ENCODE measurements at regions not wholly inside any gene's neighbourhood (a gene's known extent, or its start where the extent isn't known, plus 50 kb on each side); places are given as distances from the start of the nearest gene placed in this dataset.

- DNase-seq (ENCODE audit: insufficient read length, low spot score) (no peak), FAIRE-seq (peak; percentile 21)
- TF ChIP-seq CTCF (IDR thresholded peaks at IDR 0.05; ENCODE audit: insufficient read depth, missing control alignments) = no peak
Observed at GRCh38 chr13:65011378-65011777, 2218.8 kb downstream of the PCDH9 start.

GRCh38 chr13:64997438-64997837 lies 2232.7 kb downstream of the PCDH9 start:
- no peak for FAIRE-seq
- TF ChIP-seq CTCF (IDR thresholded peaks at IDR 0.05; ENCODE audit: insufficient read depth, missing control alignments) = no peak
- no peak for DNase-seq (ENCODE audit: insufficient read length, low spot score)

GRCh38 chr13:64993514-64994164 lies 2236.5 kb downstream of the PCDH9 start:
- no peak for FAIRE-seq
- TF ChIP-seq CTCF (IDR thresholded peaks at IDR 0.05; ENCODE audit: insufficient read depth, missing control alignments) = no peak
- no peak for DNase-seq (ENCODE audit: insufficient read length, low spot score)

- no peak for FAIRE-seq
- no peak for TF ChIP-seq CTCF (IDR thresholded peaks at IDR 0.05; ENCODE audit: insufficient read depth, missing control alignments)
- no peak for DNase-seq (ENCODE audit: insufficient read length, low spot score)
Observed at GRCh38 chr13:64992314-64992713, 2237.8 kb downstream of the PCDH9 start.

- FAIRE-seq (no peak), DNase-seq (ENCODE audit: insufficient read length, low spot score) (no peak)
- no peak for TF ChIP-seq CTCF (IDR thresholded peaks at IDR 0.05; ENCODE audit: insufficient read depth, missing control alignments)
Observed at GRCh38 chr13:64985075-64985474, 2245.1 kb downstream of the PCDH9 start.

- DNase-seq (ENCODE audit: insufficient read length, low spot score) (no peak), FAIRE-seq (no peak)
- TF ChIP-seq CTCF (IDR thresholded peaks at IDR 0.05; ENCODE audit: insufficient read depth, missing control alignments) = no peak
Observed at GRCh38 chr13:64962404-64962803, 2267.7 kb downstream of the PCDH9 start.

GRCh38 chr13:64959276-64959675 lies 2270.9 kb downstream of the PCDH9 start:
- TF ChIP-seq CTCF (IDR thresholded peaks at IDR 0.05; ENCODE audit: insufficient read depth, missing control alignments) = no peak
- DNase-seq (ENCODE audit: insufficient read length, low spot score) (no peak), FAIRE-seq (no peak)
